ENCODE measurements at regions not wholly inside any gene's neighbourhood (a gene's known extent, or its start where the extent isn't known, plus 50 kb on each side); places are given as distances from the start of the nearest gene placed in this dataset.

DNA sequence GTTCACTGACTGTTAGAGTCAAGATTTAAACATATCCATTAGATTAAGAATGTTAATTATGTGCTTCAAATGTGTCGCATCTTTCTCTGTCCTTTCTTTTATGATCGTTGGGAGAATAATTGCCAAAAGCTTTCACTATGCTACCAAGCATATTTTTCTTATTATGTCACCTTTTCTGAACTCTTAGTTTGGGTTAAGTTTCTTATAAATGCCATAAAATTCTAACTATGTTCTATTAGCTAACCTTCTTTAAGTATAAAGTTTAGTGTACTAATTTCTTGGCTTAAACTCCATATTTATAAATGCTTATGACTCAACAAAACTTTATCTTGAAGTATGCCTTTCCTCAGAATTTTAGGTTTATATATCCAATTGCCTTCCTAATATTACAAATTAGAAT, 1759.4 kb downstream of the PCDH9 start (continued):
- TF ChIP-seq, protein P1, sequence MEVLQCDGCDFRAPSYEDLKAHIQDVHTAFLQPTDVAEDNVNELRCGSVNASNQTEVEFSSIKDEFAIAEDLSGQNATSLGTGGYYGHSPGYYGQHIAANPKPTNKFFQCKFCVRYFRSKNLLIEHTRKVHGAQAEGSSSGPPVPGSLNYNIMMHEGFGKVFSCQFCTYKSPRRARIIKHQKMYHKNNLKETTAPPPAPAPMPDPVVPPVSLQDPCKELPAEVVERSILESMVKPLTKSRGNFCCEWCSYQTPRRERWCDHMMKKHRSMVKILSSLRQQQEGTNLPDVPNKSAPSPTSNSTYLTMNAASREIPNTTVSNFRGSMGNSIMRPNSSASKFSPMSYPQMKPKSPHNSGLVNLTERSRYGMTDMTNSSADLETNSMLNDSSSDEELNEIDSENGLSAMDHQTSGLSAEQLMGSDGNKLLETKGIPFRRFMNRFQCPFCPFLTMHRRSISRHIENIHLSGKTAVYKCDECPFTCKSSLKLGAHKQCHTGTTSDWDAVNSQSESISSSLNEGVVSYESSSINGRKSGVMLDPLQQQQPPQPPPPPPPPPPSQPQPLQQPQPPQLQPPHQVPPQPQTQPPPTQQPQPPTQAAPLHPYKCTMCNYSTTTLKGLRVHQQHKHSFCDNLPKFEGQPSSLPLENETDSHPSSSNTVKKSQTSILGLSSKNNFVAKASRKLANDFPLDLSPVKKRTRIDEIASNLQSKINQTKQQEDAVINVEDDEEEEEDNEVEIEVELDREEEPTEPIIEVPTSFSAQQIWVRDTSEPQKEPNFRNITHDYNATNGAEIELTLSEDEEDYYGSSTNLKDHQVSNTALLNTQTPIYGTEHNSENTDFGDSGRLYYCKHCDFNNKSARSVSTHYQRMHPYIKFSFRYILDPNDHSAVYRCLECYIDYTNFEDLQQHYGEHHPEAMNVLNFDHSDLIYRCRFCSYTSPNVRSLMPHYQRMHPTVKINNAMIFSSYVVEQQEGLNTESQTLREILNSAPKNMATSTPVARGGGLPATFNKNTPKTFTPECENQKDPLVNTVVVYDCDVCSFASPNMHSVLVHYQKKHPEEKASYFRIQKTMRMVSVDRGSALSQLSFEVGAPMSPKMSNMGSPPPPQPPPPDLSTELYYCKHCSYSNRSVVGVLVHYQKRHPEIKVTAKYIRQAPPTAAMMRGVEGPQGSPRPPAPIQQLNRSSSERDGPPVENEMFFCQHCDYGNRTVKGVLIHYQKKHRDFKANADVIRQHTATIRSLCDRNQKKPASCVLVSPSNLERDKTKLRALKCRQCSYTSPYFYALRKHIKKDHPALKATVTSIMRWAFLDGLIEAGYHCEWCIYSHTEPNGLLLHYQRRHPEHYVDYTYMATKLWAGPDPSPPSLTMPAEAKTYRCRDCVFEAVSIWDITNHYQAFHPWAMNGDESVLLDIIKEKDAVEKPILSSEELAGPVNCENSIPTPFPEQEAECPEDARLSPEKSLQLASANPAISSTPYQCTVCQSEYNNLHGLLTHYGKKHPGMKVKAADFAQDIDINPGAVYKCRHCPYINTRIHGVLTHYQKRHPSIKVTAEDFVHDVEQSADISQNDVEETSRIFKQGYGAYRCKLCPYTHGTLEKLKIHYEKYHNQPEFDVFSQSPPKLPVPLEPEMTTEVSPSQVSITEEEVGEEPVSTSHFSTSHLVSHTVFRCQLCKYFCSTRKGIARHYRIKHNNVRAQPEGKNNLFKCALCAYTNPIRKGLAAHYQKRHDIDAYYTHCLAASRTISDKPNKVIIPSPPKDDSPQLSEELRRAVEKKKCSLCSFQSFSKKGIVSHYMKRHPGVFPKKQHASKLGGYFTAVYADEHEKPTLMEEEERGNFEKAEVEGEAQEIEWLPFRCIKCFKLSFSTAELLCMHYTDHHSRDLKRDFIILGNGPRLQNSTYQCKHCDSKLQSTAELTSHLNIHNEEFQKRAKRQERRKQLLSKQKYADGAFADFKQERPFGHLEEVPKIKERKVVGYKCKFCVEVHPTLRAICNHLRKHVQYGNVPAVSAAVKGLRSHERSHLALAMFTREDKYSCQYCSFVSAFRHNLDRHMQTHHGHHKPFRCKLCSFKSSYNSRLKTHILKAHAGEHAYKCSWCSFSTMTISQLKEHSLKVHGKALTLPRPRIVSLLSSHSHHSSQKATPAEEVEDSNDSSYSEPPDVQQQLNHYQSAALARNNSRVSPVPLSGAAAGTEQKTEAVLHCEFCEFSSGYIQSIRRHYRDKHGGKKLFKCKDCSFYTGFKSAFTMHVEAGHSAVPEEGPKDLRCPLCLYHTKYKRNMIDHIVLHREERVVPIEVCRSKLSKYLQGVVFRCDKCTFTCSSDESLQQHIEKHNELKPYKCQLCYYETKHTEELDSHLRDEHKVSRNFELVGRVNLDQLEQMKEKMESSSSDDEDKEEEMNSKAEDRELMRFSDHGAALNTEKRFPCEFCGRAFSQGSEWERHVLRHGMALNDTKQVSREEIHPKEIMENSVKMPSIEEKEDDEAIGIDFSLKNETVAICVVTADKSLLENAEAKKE (CRISPR knock-in tag; IDR thresholded peaks at IDR 0.05): no peak

DNA sequence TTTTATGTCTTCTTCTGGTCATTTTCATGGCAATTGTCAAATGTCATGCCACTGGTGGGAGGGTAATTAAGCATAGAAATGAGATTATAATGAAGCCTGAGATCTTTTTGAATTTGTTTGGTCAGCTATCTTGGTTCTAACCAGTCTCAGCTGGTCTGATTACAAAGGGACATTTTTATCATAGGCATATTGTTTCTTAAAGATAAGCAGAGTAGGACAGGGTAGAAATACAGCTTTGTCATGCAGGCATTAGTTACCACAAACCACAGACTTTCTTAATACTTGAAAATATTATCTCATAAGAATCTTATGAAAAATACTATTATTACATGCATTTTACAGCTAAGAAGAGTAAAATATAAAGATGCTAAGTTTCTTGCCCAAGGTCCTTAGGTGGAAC, 1761.5 kb downstream of the PCDH9 start:
- no peak for DNase-seq (ENCODE audit: low spot score)
- Histone ChIP-seq H3K4me2 (no peak overlapping the region), H3K27me3 (ENCODE audit: insufficient read depth) (no peaks in the 10 kb centered on the region), H3K4me1 (ENCODE audit: insufficient read depth) (no peaks in the 10 kb centered on the region), H2AFZ (no peak overlapping the region), H3K79me2 (replicated peaks; ENCODE audit: insufficient read depth) (no peaks in the 10 kb centered on the region), H3F3A (replicated peaks; ENCODE audit: low read depth) (no peaks in the 10 kb centered on the region), H3K36me3 (ENCODE audit: insufficient read depth) (no peaks in the 10 kb centered on the region), H3K9me2 (ENCODE audit: insufficient read depth) (peaks cover 7% of the 10 kb centered on the region), H4K20me1 (replicated peaks; ENCODE audit: insufficient read depth) (no peaks in the 10 kb centered on the region), H3K27ac (ENCODE audit: low read depth) (no peak overlapping the region), H3K4me3 (no peak overlapping the region)
- H3K4me1 Mint-ChIP-seq: no peaks in the 10 kb centered on the region
- no peaks in the 10 kb centered on the region for H3K36me3 Mint-ChIP-seq (ENCODE audit: low read depth)
- no peak overlapping the region for H3K4me3 Mint-ChIP-seq
- ATAC-seq: no peak
- H3K27ac Mint-ChIP-seq: no peak overlapping the region
- no peaks in the 10 kb centered on the region for H3K27me3 Mint-ChIP-seq (ENCODE audit: insufficient read depth, low read depth, poor library complexity)
- TF ChIP-seq, protein P2, sequence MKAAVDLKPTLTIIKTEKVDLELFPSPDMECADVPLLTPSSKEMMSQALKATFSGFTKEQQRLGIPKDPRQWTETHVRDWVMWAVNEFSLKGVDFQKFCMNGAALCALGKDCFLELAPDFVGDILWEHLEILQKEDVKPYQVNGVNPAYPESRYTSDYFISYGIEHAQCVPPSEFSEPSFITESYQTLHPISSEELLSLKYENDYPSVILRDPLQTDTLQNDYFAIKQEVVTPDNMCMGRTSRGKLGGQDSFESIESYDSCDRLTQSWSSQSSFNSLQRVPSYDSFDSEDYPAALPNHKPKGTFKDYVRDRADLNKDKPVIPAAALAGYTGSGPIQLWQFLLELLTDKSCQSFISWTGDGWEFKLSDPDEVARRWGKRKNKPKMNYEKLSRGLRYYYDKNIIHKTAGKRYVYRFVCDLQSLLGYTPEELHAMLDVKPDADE (IDR thresholded peaks at IDR 0.05): no peak
- TF ChIP-seq EZH2phosphoT487 (IDR thresholded peaks at IDR 0.05; ENCODE audit: unreplicated experiment) (no peak), ZNF331 (CRISPR knock-in tag; IDR thresholded peaks at IDR 0.05; ENCODE audit: low read depth) (no peak), JUNB (IDR thresholded peaks at IDR 0.05; ENCODE audit: unreplicated experiment) (no peak), EZH2 (IDR thresholded peaks at IDR 0.05; ENCODE audit: low read depth, unreplicated experiment) (no peak), STAT1 (IDR thresholded peaks at IDR 0.05; ENCODE audit: unreplicated experiment) (no peak)
- peaks cover 3% of the 10 kb centered on the region; the same call in 1 of the 3 replicates for H3K9me3 Mint-ChIP-seq

Data from GM23338 (cell line).